GM13977 (cell line): ENCODE measurements at regions not wholly inside any gene's neighbourhood (a gene's known extent, or its start where the extent isn't known, plus 50 kb on each side); places are given as distances from the start of the nearest gene placed in this dataset.

Experiments
- DNase-seq: peaks from one replicate; pipeline ENCODE4 v3.0.0; 2012; ENCODE audit warnings: low spot score
- CTCF ChIP-seq: IDR thresholded peaks from 2 replicates; pipeline ENCODE4 v1.5.1; 2012; ENCODE audit warnings: mild to moderate bottlenecking, control low read depth; ENCODE audit not compliant: insufficient read depth; ENCODE audit errors: extremely low read depth, missing control alignments
- in situ Hi-C: fragments of 300-500 bp; cut with MboI; formaldehyde crosslinking; loops from one replicate; pipeline ENCODE4 v1.12.0; 2022; ENCODE audit warnings: low sequenced_read_pairs, low pct_unique_long_range_greater_than_20kb, mixed read lengths, inconsistent platforms; ENCODE audit not compliant: unreplicated experiment

DNA sequence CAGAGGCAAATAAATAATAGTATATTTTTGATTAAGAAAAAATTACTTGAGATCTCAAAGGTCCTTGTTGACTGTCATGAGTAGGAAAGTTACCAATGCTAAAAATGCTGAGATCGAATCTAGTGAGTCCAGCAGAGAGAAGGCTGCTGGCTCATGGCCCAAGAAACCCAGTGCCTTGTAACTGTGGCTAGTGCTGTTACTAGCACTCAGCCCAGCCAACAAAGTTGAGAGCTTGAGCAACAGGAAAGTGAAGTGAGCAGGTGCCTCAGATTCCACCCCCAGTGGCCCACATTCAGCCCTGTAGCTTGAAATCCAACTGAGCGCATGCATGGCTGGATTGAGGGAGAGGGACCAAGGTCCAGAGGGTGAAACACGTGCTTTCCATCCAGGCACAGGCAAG, 398.2 kb downstream of the SHANK2 start:
- in situ Hi-C loops, result no loop called here
- DNase-seq, result no peak
- TF ChIP-seq CTCF, result no peak

DNA sequence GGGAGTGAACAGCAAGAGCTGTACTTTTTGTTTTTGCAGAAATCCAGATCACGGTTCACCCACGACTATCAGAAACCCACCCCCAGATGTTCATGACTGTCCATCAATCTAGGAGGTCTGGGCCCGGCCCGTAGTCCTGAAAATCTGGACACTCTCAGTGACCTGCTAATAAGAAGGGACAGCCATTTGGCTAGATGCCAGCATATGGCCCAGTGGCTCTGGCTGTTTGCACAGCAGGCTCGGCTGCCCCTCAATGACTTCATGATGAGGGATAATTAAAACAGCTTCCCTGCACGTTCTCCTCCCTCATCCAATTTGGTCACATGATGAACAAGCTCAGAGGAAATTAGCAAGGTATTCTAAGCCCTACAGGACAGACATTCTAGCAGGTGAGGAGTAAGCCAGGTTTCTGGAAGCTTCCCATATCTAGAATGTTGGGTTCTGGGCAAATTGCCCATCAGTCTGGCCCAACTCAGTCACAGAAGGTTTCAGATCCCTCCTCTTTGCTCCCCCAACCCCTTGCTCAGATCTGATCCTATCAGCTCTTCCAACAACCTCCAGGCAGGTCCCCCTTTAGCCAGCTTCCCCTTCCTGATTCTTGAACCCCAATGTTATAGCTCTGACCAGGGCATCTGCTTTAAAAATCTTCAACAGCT, 397.3 kb downstream of the SHANK2 start:
- in situ Hi-C loops, result no loop called here
- TF ChIP-seq CTCF, result no peak
- no peak for DNase-seq

DNA sequence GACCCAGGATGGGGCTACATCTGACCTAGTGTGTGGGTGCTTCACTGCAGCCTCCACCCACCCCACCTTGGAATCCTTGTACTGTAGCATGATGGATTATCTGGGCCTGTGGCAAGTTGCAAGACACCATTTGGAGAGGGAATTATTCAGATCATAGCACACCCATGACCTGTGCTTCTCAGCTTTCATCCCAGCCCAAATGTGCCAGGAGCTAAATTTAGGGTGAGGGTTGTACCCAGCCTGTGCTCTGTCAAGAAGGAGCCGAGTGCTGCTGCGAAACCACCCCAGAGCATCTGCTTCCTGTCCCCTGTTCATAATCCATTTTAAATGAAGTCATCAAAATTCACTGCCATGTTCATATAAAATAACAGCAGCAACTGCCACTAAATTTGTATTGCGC, 394.5 kb downstream of the SHANK2 start:
- no peak for DNase-seq
- in situ Hi-C loops, result no loop called here
- no peak for TF ChIP-seq CTCF

DNA sequence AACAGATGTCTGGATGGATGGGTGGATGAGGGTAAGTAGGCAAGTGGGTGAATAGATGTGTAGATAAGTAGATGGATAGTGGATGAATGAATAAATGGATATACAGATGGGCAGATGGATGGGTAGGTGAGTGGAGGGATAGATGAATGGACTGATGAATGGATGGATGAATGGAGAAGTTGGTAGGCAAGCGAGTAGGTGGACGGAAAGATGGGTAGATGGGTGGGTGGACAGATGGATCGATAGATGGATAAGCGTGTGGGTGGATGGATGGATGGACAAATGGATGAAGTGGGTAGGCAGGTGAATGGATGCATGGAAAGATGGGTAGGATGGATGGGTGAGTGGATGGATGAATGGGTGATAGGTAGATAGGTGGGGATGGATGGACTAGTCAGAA, 393.2 kb downstream of the SHANK2 start:
- TF ChIP-seq CTCF, result no peak
- no peak for DNase-seq
- in situ Hi-C loops, result no loop called here

GRCh38 chr11:70860888-70861287, 391.5 kb downstream of the SHANK2 start:
- in situ Hi-C loops, result no loop called here
- DNase-seq, result no peak
- no peak for TF ChIP-seq CTCF

- no peak for DNase-seq
- in situ Hi-C loops, result no loop called here
- no peak for TF ChIP-seq CTCF
These were observed 390.8 kb downstream of the SHANK2 start for GRCh38 chr11:70861559-70861958.
